Upper lobe of left lung (tissue), 6 donors: ENCODE measurements at regions not wholly inside any gene's neighbourhood (a gene's known extent, or its start where the extent isn't known, plus 50 kb on each side); places are given as distances from the start of the nearest gene placed in this dataset.

Experiments
- ATAC-seq, 2 donors: fragments of 200-7000 bp; cut with Tn5 transposase; one replicate each; pipeline ENCODE4 v1.9.1; 2022; ENCODE audit warnings: mild to moderate bottlenecking in 2 of 2, moderate library complexity in 2 of 2; ENCODE audit not compliant: low FRiP score in 2 of 2
- DNase-seq, 2 donors: peaks; one replicate each; pipeline ENCODE4 v3.0.0-alpha.2; 2019 to 2020
- H3K27ac ChIP-seq, 4 donors: fragments of 200-600 bp; sonication (generic); one replicate each; pipeline ENCODE4 v1.5.1; 2016 to 2019
- H3K27me3 ChIP-seq, 4 donors: fragments of 200-600 bp; sonication (generic); one replicate each; pipeline ENCODE4 v1.5.1; 2017 to 2019
- H3K36me3 ChIP-seq, 4 donors: fragments of 200-600 bp; sonication (generic); one replicate each; pipeline ENCODE4 v1.5.1; 2016 to 2019
- H3K4me1 ChIP-seq, 4 donors: fragments of 200-600 bp; sonication (generic); one replicate each; pipeline ENCODE4 v1.5.1; 2018 to 2019
- H3K4me3 ChIP-seq, 4 donors: fragments of 200-600 bp; sonication (generic); one replicate each; pipeline ENCODE4 v1.5.1; 2017 to 2019; ENCODE audit warnings: mild to moderate bottlenecking in 2 of 4, moderate library complexity in 1 of 4
- H3K9me3 ChIP-seq, 4 donors: fragments of 200-600 bp; sonication (generic); one replicate each; pipeline ENCODE4 v1.5.1; 2018 to 2019
- EP300 ChIP-seq, 4 donors: sonication (generic); formaldehyde crosslinking; IDR thresholded peaks; one replicate each; pipeline ENCODE4 v1.5.1; 2017; ENCODE audit warnings: antibody characterized with exemption in 4 of 4, control low read depth in 2 of 4
- POLR2A ChIP-seq, 4 donors: fragments of 450-650 bp; IDR thresholded peaks; one replicate each; pipeline ENCODE4 v1.5.1; 2016 to 2017; ENCODE audit warnings: antibody characterized with exemption in 4 of 4, mild to moderate bottlenecking in 2 of 4
- POLR2AphosphoS5 ChIP-seq, 2 donors: sonication (generic); formaldehyde crosslinking; IDR thresholded peaks; one replicate each; pipeline ENCODE4 v1.5.1; 2017; ENCODE audit warnings: antibody characterized with exemption in 2 of 2
- WGBS, 2 donors: methylation state at CpG; one replicate each; pipeline ENCODE4 v1.1.5; 2017 to 2018; 5-methylcytosine and 5-hydroxymethylcytosine counted together
- TF ChIP-seq, protein P1 (sequence below), 6 experiments: fragments of 450-650 bp in 4 of 6; fragments of 200-600 bp in 2 of 6; sonication (generic) in 2 of 6; IDR thresholded peaks; one replicate each; pipeline ENCODE4 v1.5.1; 2016 to 2019; ENCODE audit warnings: antibody characterized with exemption in 6 of 6
- donor health status: DM: no; HTN: no; CAD: no; lungs with moderate emphysema.
- donor health status: DM: no; HTN: yes; CAD: no; lungs with severe emphysema.

DNA sequence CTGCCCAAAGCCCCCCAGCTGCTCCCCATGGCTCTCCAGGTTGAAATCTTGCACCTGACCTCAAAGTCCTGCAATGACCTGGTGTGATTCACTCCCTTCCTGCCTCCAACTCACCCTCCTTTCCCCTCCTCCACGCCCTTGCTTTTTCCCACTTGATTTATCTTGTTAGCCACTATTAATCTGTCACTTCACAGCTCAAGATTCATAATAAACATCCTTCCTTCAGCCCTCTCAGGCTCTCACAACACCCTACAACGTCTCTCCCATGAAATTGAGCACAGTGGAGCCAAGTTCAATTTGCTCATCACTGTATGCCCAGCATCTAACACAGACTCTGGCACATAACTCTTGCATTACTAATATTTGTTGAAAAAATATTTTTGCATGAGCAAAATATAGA lies 85.6 kb upstream of the SLC35G4 start:
- H3K9me3 ChIP-seq, result no peaks in the 10 kb centered on the region
- 28 to 35% methylated on average over 2 of the region's 2 CpGs for WGBS, 2 donors

DNA sequence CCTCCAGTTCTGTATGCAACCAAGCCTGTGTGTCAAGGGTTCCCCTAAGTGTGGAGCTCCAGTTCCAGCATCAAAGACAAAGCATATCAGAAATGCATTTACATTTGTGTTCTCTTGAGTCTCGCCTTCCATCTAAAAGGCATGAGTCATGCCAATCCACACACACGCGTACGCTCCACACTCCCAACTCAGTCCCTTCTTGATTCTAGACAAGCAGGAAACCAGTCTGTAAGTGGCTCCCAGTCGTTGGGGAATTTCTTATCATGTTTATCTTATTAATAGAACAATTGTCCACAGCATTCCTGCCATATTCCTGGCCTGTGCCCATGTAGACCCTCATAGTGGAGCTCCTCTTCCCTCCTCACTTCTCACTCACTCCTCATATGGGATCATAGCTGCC lies 86.4 kb upstream of the SLC35G4 start:
- no peak for ATAC-seq
- no peak for TF ChIP-seq POLR2A (IDR thresholded peaks at IDR 0.05)
- TF ChIP-seq, protein P1, sequence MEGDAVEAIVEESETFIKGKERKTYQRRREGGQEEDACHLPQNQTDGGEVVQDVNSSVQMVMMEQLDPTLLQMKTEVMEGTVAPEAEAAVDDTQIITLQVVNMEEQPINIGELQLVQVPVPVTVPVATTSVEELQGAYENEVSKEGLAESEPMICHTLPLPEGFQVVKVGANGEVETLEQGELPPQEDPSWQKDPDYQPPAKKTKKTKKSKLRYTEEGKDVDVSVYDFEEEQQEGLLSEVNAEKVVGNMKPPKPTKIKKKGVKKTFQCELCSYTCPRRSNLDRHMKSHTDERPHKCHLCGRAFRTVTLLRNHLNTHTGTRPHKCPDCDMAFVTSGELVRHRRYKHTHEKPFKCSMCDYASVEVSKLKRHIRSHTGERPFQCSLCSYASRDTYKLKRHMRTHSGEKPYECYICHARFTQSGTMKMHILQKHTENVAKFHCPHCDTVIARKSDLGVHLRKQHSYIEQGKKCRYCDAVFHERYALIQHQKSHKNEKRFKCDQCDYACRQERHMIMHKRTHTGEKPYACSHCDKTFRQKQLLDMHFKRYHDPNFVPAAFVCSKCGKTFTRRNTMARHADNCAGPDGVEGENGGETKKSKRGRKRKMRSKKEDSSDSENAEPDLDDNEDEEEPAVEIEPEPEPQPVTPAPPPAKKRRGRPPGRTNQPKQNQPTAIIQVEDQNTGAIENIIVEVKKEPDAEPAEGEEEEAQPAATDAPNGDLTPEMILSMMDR (IDR thresholded peaks at IDR 0.05), result no peak
- H3K36me3 ChIP-seq, result no peaks in the 10 kb centered on the region
- H3K27ac ChIP-seq, result no peak overlapping the region
- H3K4me1 ChIP-seq, result no peaks in the 10 kb centered on the region
- H3K27me3 ChIP-seq, result no peaks in the 10 kb centered on the region
- H3K9me3 ChIP-seq, result no peaks in the 10 kb centered on the region
- no peak overlapping the region for H3K4me3 ChIP-seq
- no peak for DNase-seq
- WGBS, 2 donors, result 54 to 66% methylated on average over 5 of the region's 5 CpGs

More for the DNA sequence above, 85.6 kb upstream of the SLC35G4 start:
- TF ChIP-seq POLR2A (IDR thresholded peaks at IDR 0.05) (no peak), EP300 (IDR thresholded peaks at IDR 0.05) (no peak), POLR2AphosphoS5 (IDR thresholded peaks at IDR 0.05) (no peak)
- TF ChIP-seq, protein P1 (IDR thresholded peaks at IDR 0.05), result no peak
- no peaks in the 10 kb centered on the region for H3K4me1 ChIP-seq
- DNase-seq (no peak), ATAC-seq (no peak)
- no peak overlapping the region for H3K27ac ChIP-seq
- H3K36me3 ChIP-seq, result no peaks in the 10 kb centered on the region
- no peaks in the 10 kb centered on the region for H3K27me3 ChIP-seq
- no peak overlapping the region for H3K4me3 ChIP-seq

DNA sequence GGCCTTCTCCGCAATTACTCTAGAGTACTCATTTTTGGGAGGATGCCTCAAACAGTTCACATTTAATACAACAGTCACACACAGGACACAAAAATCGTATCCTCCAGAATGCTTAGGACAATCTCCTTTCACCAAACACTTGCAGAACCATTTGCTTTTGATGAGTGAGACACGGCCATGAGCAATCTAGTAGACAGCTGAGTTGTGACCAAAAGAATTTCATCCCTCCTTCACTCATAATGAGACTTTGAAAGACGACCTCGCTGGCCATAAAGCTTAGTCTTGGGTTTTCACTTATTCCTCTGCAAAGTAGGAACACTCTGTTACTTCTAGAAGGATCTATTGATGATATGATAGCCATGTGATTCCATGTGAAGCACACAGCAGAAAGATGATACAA lies 87.5 kb upstream of the SLC35G4 start:
- Histone ChIP-seq H3K27ac (no peak overlapping the region), H3K4me1 (no peaks in the 10 kb centered on the region), H3K27me3 (no peaks in the 10 kb centered on the region), H3K4me3 (no peak overlapping the region), H3K36me3 (no peaks in the 10 kb centered on the region), H3K9me3 (no peaks in the 10 kb centered on the region)
- WGBS, 2 donors, result 77 to 79% methylated on average over 5 of the region's 5 CpGs
- ATAC-seq (no peak), DNase-seq (no peak)
- TF ChIP-seq, protein P1 (IDR thresholded peaks at IDR 0.05), result no peak

DNA sequence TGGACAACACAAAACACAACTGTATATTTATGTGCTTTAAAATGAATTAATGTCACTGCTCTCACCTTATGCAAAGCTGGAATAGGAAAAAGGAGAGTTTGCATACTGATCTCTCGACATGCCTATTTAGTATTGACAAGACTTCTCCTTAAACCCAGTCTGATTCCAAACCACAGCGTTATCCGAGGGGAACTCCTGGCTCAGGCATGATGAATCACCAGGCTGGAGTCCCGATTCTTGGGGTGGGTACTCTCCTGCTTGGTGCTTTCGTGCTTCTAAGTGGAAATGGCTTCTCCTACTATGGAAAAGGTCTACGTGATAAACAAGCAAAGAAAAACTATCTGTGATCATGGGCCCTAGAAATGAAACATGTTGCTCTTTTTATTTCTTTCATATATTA lies 88.9 kb upstream of the SLC35G4 start:
- Histone ChIP-seq H3K4me1 (no peaks in the 10 kb centered on the region), H3K4me3 (no peak overlapping the region), H3K27ac (no peak overlapping the region), H3K36me3 (no peaks in the 10 kb centered on the region), H3K27me3 (no peaks in the 10 kb centered on the region), H3K9me3 (no peaks in the 10 kb centered on the region)
- DNase-seq (no peak), ATAC-seq (no peak)
- TF ChIP-seq, protein P1 (IDR thresholded peaks at IDR 0.05), result no peak
- TF ChIP-seq POLR2AphosphoS5 (IDR thresholded peaks at IDR 0.05) (no peak), EP300 (IDR thresholded peaks at IDR 0.05) (no peak), POLR2A (IDR thresholded peaks at IDR 0.05) (no peak)
- 83 to 86% methylated on average over 6 of the region's 6 CpGs for WGBS, 2 donors

DNA sequence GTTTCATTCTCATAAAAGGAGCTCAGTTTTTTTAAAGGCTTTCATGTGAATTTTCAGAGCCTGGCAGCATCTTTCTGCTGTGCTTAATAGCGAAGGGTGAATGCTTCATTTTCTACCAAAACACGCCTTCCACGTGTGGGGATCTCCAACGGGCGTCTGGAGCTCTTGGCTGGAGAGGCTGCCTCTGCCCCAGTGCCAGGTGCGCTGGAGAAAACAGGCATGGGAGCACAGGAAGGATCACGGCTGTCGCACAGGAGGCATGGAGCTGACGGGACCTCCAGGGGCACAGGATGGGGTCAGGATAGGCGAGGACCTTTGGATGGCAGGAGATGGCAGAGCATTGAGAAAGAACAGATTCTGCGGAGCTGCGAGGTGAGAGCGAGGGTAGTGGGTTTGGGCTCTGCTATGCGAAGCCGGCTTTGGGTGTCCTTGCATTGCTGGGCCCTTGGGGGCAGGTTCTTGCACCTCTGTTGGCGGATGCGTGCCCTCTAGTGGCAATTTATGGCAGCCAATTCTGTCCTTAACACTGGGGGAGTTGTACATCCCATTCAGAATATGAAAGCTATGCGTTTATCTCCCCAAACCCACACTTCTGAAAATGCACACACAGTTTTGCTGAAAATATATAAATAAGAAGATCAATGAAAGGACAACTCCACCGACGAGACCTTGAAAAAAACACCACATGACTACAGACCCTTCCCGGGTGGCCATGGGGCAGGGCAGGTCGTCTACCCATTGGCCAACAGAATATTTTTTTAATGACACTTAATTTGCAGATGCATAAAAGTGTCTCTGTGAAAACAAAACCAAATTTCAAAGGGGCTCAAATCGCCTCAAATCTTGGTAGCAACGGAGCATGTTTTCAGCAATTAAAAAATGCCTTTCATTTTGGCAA lies 90.4 kb upstream of the SLC35G4 start:
- Histone ChIP-seq H3K27me3 (no peaks in the 10 kb centered on the region), H3K36me3 (no peaks in the 10 kb centered on the region), H3K9me3 (no peaks in the 10 kb centered on the region), H3K27ac (no peak overlapping the region), H3K4me3 (no peak overlapping the region), H3K4me1 (no peaks in the 10 kb centered on the region)
- no peak for TF ChIP-seq POLR2AphosphoS5 (IDR thresholded peaks at IDR 0.05)
- TF ChIP-seq, protein P1 (IDR thresholded peaks at IDR 0.05), result peak in 5 of 6 experiments; percentile 15 to 44 (median 35)
- TF ChIP-seq POLR2A (IDR thresholded peaks at IDR 0.05), result no peak
- DNase-seq (peak in 1 of 2 donors; percentile 21), ATAC-seq (no peak)
- WGBS, 2 donors, result 52 to 58% methylated on average over 19 to 24 of the region's 24 CpGs
